Retinal pigment epithelial cell (primary cell): ENCODE measurements at regions not wholly inside any gene's neighbourhood (a gene's known extent, or its start where the extent isn't known, plus 50 kb on each side); places are given as distances from the start of the nearest gene placed in this dataset.

ENCODE experiments used
- DNase-seq: peaks from one replicate; pipeline ENCODE4 v3.0.0-alpha.2; 2010; ENCODE audit warnings: low read depth
- H3K4me3 ChIP-seq: 2 replicates; pipeline ENCODE4 v1.5.1; 2011; ENCODE audit warnings: mild to moderate bottlenecking, low read length, control low read depth, moderate library complexity
- TF ChIP-seq, protein P1 (sequence below): conservative IDR thresholded peaks from 2 replicates; pipeline ENCODE4 v1.5.1; 2011; ENCODE audit warnings: low read depth, low read length, control low read depth, inconsistent platforms

DNA sequence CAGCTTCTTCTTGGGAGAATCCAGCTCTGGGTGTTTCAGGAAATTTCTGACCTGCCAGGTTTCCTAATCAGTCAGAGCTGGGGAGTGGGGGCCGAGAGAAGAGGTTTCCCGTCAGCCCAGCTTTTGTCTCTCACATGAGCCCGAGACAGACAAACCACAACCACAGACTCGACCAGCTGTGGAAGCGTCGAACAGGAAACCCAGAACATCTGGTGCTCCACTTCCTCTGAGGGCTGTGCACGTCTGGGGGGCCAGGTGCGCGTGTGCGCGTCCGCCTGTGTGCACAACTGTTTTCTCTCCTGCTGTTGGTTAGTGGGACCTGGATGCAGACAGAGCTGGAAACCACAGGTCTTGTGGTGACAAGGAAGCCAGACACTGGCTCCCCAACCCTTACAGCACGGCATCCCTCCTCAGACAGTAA, 113.0 kb upstream of the SLC25A33 start:
- no peak overlapping the region for H3K4me3 ChIP-seq
- TF ChIP-seq, protein P1, sequence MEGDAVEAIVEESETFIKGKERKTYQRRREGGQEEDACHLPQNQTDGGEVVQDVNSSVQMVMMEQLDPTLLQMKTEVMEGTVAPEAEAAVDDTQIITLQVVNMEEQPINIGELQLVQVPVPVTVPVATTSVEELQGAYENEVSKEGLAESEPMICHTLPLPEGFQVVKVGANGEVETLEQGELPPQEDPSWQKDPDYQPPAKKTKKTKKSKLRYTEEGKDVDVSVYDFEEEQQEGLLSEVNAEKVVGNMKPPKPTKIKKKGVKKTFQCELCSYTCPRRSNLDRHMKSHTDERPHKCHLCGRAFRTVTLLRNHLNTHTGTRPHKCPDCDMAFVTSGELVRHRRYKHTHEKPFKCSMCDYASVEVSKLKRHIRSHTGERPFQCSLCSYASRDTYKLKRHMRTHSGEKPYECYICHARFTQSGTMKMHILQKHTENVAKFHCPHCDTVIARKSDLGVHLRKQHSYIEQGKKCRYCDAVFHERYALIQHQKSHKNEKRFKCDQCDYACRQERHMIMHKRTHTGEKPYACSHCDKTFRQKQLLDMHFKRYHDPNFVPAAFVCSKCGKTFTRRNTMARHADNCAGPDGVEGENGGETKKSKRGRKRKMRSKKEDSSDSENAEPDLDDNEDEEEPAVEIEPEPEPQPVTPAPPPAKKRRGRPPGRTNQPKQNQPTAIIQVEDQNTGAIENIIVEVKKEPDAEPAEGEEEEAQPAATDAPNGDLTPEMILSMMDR = no peak
- DNase-seq = no peak

DNA sequence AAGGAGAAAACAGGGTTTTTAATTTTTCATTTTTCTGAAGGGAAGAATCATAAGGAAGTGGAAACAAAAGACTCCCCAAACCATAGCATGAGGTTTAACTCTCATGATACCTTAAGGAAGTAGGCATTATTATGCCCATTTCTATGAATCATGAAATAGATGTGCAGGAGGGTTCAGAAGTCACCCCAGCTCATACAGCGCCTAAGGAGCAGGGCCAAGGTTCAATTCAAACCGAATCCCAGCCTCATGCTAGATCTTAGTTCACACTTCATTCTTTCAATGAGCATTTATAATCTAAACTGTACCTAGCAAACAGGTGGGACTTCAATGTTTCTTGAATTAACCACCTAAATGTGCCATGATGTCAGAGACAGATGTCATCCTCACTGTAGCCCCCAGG, 111.9 kb upstream of the SLC25A33 start:
- H3K4me3 ChIP-seq = no peak overlapping the region
- DNase-seq = no peak
- TF ChIP-seq, protein P1 = no peak

DNA sequence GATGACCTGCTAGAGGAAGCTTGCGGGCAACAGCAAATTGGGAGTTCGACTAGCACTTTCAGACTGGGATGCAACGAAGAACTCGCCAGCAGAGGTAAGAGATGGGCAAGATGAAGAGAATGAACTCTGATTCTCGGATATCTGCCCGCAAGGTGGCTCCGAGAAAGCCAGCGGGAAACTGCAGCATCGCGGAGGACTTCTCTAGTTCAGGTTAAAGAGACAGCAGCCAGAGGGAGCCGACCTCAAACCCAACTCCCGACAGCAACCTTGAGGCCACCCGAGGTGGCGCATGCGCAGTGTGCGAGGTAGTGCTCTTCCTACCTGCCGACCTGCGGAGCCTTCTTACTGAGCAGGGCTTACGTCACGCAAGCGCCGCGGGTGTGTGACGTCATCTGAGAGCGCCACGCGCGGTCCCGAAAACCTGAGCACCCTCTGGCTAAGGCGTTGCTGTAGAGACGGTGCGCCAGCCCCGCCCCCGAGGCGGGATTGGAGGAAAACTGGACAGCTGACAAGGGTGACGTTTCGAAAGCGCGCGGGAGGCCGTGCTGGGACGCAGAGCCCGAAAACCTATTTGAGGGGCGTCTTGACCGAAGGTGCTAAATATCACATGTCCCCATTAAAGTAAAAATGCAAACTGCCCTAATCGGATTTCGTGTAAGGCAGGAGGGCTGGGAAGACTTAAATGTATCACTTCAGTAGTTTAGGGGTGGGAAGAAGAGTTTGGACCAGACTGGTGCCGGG, 110.5 kb upstream of the SLC25A33 start:
- peak; percentile 97 for DNase-seq
- TF ChIP-seq, protein P1 = peak; percentile 3
- H3K4me3 ChIP-seq = peak overlapping the region; percentile 60

DNA sequence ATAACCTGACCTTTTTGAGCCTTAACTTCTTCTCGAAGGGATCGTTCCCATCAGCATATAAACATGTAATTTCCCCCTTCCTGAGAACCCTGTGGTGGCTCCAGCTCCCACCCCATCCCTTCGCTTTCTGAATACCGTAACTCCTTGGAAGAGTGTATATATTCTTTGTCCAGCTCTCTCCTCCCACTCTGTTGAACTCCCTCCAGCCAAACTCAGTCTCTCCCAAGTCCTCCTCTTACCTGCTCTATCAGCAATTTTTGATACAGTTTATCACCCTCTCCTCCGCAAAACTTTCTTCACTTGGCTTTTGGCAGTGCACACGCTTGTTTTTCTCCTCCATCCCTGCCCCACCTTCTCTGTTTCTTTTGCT, 109.9 kb upstream of the SLC25A33 start:
- peak overlapping the region; percentile 60 for H3K4me3 ChIP-seq
- TF ChIP-seq, protein P1 = no peak
- no peak for DNase-seq

DNA sequence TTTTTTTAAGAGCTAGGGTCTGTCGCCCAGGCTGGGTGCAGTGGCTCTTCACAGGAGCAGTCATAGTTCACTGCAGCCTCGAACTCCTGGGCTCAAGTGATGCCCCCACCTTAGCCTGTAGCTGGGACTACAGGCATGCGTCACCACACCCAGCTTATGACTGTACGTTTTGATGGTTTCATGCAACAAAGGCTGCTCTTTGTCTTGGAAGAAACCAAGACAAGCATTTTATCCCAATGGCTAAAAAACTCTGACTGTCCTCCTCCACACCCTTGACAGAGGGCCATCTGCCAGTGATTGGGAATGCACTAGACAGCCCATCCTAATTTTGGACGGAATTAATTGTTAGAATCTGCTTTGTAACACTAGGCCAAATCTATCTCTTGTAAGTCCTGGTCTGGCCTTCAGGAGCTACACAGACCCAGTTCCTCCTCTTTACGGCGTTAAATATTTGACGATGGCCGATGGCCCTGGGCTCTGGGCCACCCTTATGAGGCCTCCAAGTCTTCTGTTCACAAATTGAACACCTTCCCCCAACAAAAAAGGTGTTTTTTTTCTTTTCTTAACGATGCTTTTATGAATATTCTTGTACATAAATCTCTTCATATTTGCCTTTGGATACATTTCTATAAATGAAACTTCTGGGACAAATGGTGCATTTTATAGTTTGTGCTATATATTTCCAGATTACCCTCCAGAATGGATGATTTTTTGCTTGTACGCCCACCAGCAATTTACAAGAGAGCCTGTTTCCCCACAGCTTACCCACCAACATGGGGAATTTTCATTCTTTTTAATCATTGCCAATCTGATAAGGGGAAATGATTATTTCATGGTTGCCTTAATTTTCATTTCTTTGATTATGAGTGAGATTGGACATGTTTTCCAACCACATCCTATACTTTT, 104.8 kb upstream of the SLC25A33 start:
- TF ChIP-seq, protein P1 = no peak
- no peak for DNase-seq
- H3K4me3 ChIP-seq = no peak overlapping the region

DNA sequence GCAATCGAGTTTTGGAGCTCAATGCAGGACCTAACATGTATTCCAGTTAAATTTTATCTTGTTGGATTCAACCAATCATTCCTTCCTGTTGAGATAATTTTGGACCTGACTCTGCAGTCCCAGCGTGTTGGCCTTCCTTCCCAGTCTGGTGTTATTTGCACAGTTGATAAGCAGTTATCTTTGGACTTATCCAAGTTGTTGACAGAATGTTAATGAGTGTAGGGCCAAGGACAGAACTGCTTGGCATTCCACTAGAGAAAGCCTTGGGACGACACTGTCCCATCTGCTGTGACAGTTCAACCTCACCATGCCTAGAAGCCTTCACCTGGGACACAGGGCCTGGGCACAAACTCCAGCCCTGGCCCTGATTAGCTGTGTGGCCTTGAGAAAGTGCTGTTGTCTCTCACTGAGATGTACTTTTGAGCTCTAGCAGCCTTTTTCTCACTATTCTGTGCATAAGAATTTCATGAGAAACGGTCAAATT, 104.1 kb upstream of the SLC25A33 start:
- H3K4me3 ChIP-seq = no peak overlapping the region

More for the DNA sequence above, 104.1 kb upstream of the SLC25A33 start:
- TF ChIP-seq, protein P1 = no peak
- DNase-seq = no peak
